ENCODE measurements at regions not wholly inside any gene's neighbourhood (a gene's known extent, or its start where the extent isn't known, plus 50 kb on each side); places are given as distances from the start of the nearest gene placed in this dataset.

DNA sequence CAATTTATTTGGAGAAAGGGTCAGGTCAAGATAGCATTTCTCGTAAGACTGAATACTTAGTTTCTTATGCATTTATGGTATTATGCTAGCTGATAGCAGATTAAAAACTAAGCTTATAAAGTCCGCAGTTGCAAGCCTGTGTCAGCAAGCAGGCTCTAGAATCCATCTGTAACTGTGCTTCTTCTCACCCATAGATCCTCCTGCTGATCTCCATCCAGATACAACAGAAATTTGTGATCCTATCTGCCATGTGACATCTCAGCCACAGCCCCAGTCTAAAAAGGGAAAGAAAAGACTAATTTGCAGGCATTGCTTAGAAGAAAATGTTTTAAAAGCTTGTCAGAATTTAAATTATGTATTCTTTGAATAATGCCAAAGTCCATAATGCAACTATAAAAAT lies 265.4 kb upstream of the CCDC54 start:
- TF ChIP-seq, protein P1, sequence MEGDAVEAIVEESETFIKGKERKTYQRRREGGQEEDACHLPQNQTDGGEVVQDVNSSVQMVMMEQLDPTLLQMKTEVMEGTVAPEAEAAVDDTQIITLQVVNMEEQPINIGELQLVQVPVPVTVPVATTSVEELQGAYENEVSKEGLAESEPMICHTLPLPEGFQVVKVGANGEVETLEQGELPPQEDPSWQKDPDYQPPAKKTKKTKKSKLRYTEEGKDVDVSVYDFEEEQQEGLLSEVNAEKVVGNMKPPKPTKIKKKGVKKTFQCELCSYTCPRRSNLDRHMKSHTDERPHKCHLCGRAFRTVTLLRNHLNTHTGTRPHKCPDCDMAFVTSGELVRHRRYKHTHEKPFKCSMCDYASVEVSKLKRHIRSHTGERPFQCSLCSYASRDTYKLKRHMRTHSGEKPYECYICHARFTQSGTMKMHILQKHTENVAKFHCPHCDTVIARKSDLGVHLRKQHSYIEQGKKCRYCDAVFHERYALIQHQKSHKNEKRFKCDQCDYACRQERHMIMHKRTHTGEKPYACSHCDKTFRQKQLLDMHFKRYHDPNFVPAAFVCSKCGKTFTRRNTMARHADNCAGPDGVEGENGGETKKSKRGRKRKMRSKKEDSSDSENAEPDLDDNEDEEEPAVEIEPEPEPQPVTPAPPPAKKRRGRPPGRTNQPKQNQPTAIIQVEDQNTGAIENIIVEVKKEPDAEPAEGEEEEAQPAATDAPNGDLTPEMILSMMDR (IDR thresholded peaks at IDR 0.05; ENCODE audit: insufficient read depth, low read length) = no peak
- TF ChIP-seq POLR2AphosphoS5 (IDR thresholded peaks at IDR 0.05; ENCODE audit: low read depth) (no peak), GABPA (IDR thresholded peaks at IDR 0.05; ENCODE audit: low read depth) (no peak), SPI1 (IDR thresholded peaks at IDR 0.05; ENCODE audit: borderline replicate concordance, low read depth) (no peak)
- TF ChIP-seq, protein P2, sequence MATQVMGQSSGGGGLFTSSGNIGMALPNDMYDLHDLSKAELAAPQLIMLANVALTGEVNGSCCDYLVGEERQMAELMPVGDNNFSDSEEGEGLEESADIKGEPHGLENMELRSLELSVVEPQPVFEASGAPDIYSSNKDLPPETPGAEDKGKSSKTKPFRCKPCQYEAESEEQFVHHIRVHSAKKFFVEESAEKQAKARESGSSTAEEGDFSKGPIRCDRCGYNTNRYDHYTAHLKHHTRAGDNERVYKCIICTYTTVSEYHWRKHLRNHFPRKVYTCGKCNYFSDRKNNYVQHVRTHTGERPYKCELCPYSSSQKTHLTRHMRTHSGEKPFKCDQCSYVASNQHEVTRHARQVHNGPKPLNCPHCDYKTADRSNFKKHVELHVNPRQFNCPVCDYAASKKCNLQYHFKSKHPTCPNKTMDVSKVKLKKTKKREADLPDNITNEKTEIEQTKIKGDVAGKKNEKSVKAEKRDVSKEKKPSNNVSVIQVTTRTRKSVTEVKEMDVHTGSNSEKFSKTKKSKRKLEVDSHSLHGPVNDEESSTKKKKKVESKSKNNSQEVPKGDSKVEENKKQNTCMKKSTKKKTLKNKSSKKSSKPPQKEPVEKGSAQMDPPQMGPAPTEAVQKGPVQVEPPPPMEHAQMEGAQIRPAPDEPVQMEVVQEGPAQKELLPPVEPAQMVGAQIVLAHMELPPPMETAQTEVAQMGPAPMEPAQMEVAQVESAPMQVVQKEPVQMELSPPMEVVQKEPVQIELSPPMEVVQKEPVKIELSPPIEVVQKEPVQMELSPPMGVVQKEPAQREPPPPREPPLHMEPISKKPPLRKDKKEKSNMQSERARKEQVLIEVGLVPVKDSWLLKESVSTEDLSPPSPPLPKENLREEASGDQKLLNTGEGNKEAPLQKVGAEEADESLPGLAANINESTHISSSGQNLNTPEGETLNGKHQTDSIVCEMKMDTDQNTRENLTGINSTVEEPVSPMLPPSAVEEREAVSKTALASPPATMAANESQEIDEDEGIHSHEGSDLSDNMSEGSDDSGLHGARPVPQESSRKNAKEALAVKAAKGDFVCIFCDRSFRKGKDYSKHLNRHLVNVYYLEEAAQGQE (IDR thresholded peaks at IDR 0.05; ENCODE audit: insufficient replicate concordance, low read depth) = no peak

Data from HL-60 (cell line).